Mesendoderm (in vitro differentiated cells): ENCODE measurements at regions not wholly inside any gene's neighbourhood (a gene's known extent, or its start where the extent isn't known, plus 50 kb on each side); places are given as distances from the start of the nearest gene placed in this dataset.

Experiments used
- DNase-seq: peaks from one replicate; pipeline ENCODE4 v3.0.0; 2013
- H2AK5ac ChIP-seq: 2 replicates; pipeline ENCODE4 v1.6.1; 2013; ENCODE audit warnings: low read length, inconsistent platforms
- H2BK120ac ChIP-seq: 2 replicates; pipeline ENCODE4 v1.6.1; 2013; ENCODE audit warnings: low read depth, mild to moderate bottlenecking, low read length, moderate library complexity, mixed read lengths
- H2BK15ac ChIP-seq: replicated peaks from 2 replicates; pipeline ENCODE4 v1.6.1; 2013; ENCODE audit warnings: low read depth, mild to moderate bottlenecking, moderate library complexity
- H2BK5ac ChIP-seq: 2 replicates; pipeline ENCODE4 v1.6.1; 2013; ENCODE audit warnings: low read length, inconsistent platforms
- H3K18ac ChIP-seq: 2 replicates; pipeline ENCODE4 v1.6.1; 2013; ENCODE audit warnings: mild to moderate bottlenecking, low read length, mixed read lengths
- H3K23ac ChIP-seq: one replicate; pipeline ENCODE4 v1.6.1; 2013; ENCODE audit warnings: low read length
- H3K27ac ChIP-seq: 2 replicates; pipeline ENCODE4 v1.5.1; 2013; ENCODE audit warnings: low read depth, mild to moderate bottlenecking, inconsistent platforms, low read length, moderate library complexity
- H3K27me3 ChIP-seq: 2 replicates; pipeline ENCODE4 v1.6.1; 2013; ENCODE audit warnings: low read length, control low read depth, mild to moderate bottlenecking, inconsistent platforms; ENCODE audit not compliant: insufficient read depth, poor library complexity
- H3K36me3 ChIP-seq: 2 replicates; pipeline ENCODE4 v1.6.1; 2013; ENCODE audit warnings: low read length, inconsistent platforms; ENCODE audit not compliant: control insufficient read depth, insufficient read depth
- H3K4ac ChIP-seq: one replicate; pipeline ENCODE4 v1.6.1; 2013; ENCODE audit warnings: low read depth, mild to moderate bottlenecking, low read length, moderate library complexity
- H3K4me1 ChIP-seq: 2 replicates; pipeline ENCODE4 v1.6.1; 2013; ENCODE audit warnings: low read depth, low read length, inconsistent platforms; ENCODE audit not compliant: control insufficient read depth
- H3K4me2 ChIP-seq: 2 replicates; pipeline ENCODE4 v1.6.1; 2013; ENCODE audit warnings: low read length
- H3K4me3 ChIP-seq: 2 replicates; pipeline ENCODE4 v1.5.1; 2013; ENCODE audit warnings: mild to moderate bottlenecking, low read length
- H3K56ac ChIP-seq: one replicate; pipeline ENCODE4 v1.6.1; 2013; ENCODE audit warnings: low read length
- H3K79me1 ChIP-seq: 2 replicates; pipeline ENCODE4 v1.6.1; 2013; ENCODE audit warnings: low read length, inconsistent platforms
- H3K79me2 ChIP-seq: 2 replicates; pipeline ENCODE4 v1.6.1; 2013; ENCODE audit warnings: mild to moderate bottlenecking, low read length; ENCODE audit not compliant: control insufficient read depth, insufficient read depth
- H3K9ac ChIP-seq: 2 replicates; pipeline ENCODE4 v1.6.1; 2013; ENCODE audit warnings: low read length, inconsistent platforms
- H4K5ac ChIP-seq: one replicate; pipeline ENCODE4 v1.6.1; 2013; ENCODE audit warnings: low read length
- H4K8ac ChIP-seq: one replicate; pipeline ENCODE4 v1.6.1; 2013; ENCODE audit warnings: low read depth, mild to moderate bottlenecking, control low read depth, low read length, moderate library complexity
- WGBS: extraction: QIAGEN DNeasy Blood & Tissue Kit; methylation state at CpG from one replicate; pipeline ENCODE4 v1.1.7; 2013; ENCODE audit warnings: low lambda C conversion rate, missing lambda C conversion rate; ENCODE audit not compliant: insufficient coverage; ENCODE audit errors: extremely low coverage; 5-methylcytosine and 5-hydroxymethylcytosine counted together

- Histone ChIP-seq H3K4me1 (no peaks in the 10 kb centered on the region), H3K79me2 (no peaks in the 10 kb centered on the region), H3K4ac (no peak overlapping the region), H3K18ac (no peak overlapping the region), H3K27ac (no peak overlapping the region), H2BK5ac (no peak overlapping the region), H2AK5ac (no peak overlapping the region), H3K4me3 (no peak overlapping the region), H3K79me1 (no peaks in the 10 kb centered on the region), H2BK120ac (no peak overlapping the region), H3K56ac (no peak overlapping the region), H3K4me2 (no peak overlapping the region), H3K36me3 (no peaks in the 10 kb centered on the region), H2BK15ac (no peak overlapping the region), H4K8ac (no peak overlapping the region), H3K23ac (no peak overlapping the region), H4K5ac (no peak overlapping the region), H3K27me3 (no peaks in the 10 kb centered on the region), H3K9ac (no peak overlapping the region)
- no peak for DNase-seq
- no CpG with 5 or more reads among the region's 3 CpGs for whole genome bisulfite sequencing
Measured at GRCh38 chr14:84064316-84065125, 1465.4 kb upstream of the FLRT2 start.

DNA sequence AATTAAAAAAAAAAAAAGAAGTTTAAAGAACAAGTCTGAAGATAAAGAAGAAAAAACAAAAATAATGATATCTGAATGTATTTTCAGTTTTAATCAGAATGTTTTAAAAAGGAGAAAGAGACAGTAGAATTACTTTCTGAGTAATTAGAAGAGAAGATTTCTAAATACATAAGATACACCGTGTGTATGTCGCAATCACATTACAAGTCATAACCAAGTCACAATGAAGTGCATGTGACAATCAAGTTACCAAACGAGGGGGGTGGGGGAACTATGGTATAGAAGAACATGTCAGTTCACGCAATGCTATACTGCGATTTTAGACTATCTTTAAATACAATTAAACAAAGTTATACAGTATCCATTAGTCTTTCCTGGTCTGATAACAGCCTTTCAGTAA is 1464.1 kb upstream of the FLRT2 start:
- Histone ChIP-seq H3K4me3 (no peak overlapping the region), H3K9ac (no peak overlapping the region)

GRCh38 chr14:84068288-84068687 is 1461.7 kb upstream of the FLRT2 start:
- Histone ChIP-seq H2BK15ac (no peak overlapping the region), H2AK5ac (no peak overlapping the region), H3K23ac (no peak overlapping the region), H3K79me1 (no peaks in the 10 kb centered on the region), H3K4me3 (no peak overlapping the region), H3K27me3 (no peaks in the 10 kb centered on the region), H3K4me1 (no peaks in the 10 kb centered on the region), H3K18ac (no peak overlapping the region), H4K8ac (no peak overlapping the region), H3K27ac (no peak overlapping the region), H2BK5ac (no peak overlapping the region), H3K4ac (no peak overlapping the region), H3K56ac (no peak overlapping the region), H2BK120ac (no peak overlapping the region), H3K9ac (no peak overlapping the region), H4K5ac (no peak overlapping the region), H3K79me2 (no peaks in the 10 kb centered on the region), H3K36me3 (no peaks in the 10 kb centered on the region), H3K4me2 (no peak overlapping the region)
- no CpG with 5 or more reads among the region's 2 CpGs for WGBS
- DNase-seq = no peak

More for the DNA sequence above, 1464.1 kb upstream of the FLRT2 start:
- Histone ChIP-seq H3K4me2 (no peak overlapping the region), H3K36me3 (no peaks in the 10 kb centered on the region), H3K27ac (no peak overlapping the region), H3K4me1 (no peaks in the 10 kb centered on the region), H4K5ac (no peak overlapping the region), H2BK15ac (no peak overlapping the region), H2AK5ac (no peak overlapping the region), H3K79me2 (no peaks in the 10 kb centered on the region), H3K23ac (no peak overlapping the region), H3K18ac (no peak overlapping the region), H2BK120ac (no peak overlapping the region), H3K79me1 (no peaks in the 10 kb centered on the region), H2BK5ac (no peak overlapping the region), H3K4ac (no peak overlapping the region), H3K27me3 (no peaks in the 10 kb centered on the region), H3K56ac (no peak overlapping the region), H4K8ac (no peak overlapping the region)
- no peak for DNase-seq
- no CpG with 5 or more reads among the region's 5 CpGs for WGBS

- Histone ChIP-seq H2BK120ac (no peak overlapping the region), H3K4ac (no peak overlapping the region), H3K4me2 (no peak overlapping the region), H3K36me3 (no peaks in the 10 kb centered on the region), H3K79me1 (no peaks in the 10 kb centered on the region), H4K8ac (no peak overlapping the region), H3K23ac (no peak overlapping the region), H3K4me3 (no peak overlapping the region), H3K18ac (no peak overlapping the region), H3K27ac (no peak overlapping the region), H2AK5ac (no peak overlapping the region), H3K79me2 (no peaks in the 10 kb centered on the region), H3K4me1 (no peaks in the 10 kb centered on the region), H2BK15ac (no peak overlapping the region), H3K9ac (no peak overlapping the region), H3K56ac (no peak overlapping the region), H3K27me3 (no peaks in the 10 kb centered on the region), H4K5ac (no peak overlapping the region), H2BK5ac (no peak overlapping the region)
- no CpG with 5 or more reads among the region's 1 CpG for WGBS
- no peak for DNase-seq
Measured at GRCh38 chr14:84071061-84071460, 1458.9 kb upstream of the FLRT2 start.

GRCh38 chr14:84074626-84075025 is 1455.3 kb upstream of the FLRT2 start:
- H2AK5ac ChIP-seq = no peak overlapping the region

GRCh38 chr14:84080944-84081343 is 1449.0 kb upstream of the FLRT2 start:
- no peak overlapping the region for H3K18ac ChIP-seq
- H3K9ac ChIP-seq = no peak overlapping the region
- H4K8ac ChIP-seq = no peak overlapping the region
- no peak overlapping the region for H2AK5ac ChIP-seq
- no peak overlapping the region for H3K27ac ChIP-seq
- no CpG with 5 or more reads among the region's 1 CpG for WGBS
- no peak overlapping the region for H3K4me3 ChIP-seq
- no peak overlapping the region for H2BK120ac ChIP-seq
- no peak overlapping the region for H2BK15ac ChIP-seq
- H3K4me2 ChIP-seq = no peak overlapping the region
- H3K27me3 ChIP-seq = no peaks in the 10 kb centered on the region
- no peak overlapping the region for H3K23ac ChIP-seq
- no peak overlapping the region for H3K56ac ChIP-seq
- H3K79me2 ChIP-seq = no peaks in the 10 kb centered on the region
- no peak overlapping the region for H2BK5ac ChIP-seq
- no peaks in the 10 kb centered on the region for H3K36me3 ChIP-seq
- H3K4me1 ChIP-seq = no peaks in the 10 kb centered on the region
- no peak for DNase-seq
- no peak overlapping the region for H4K5ac ChIP-seq
- H3K4ac ChIP-seq = no peak overlapping the region
- no peaks in the 10 kb centered on the region for H3K79me1 ChIP-seq

More at GRCh38 chr14:84074626-84075025, 1455.3 kb upstream of the FLRT2 start:
- Histone ChIP-seq H3K18ac (no peak overlapping the region), H3K4me2 (no peak overlapping the region), H3K4ac (no peak overlapping the region), H4K8ac (no peak overlapping the region), H3K4me1 (no peaks in the 10 kb centered on the region), H3K9ac (no peak overlapping the region), H3K4me3 (no peak overlapping the region), H3K79me2 (no peaks in the 10 kb centered on the region), H3K36me3 (no peaks in the 10 kb centered on the region), H3K79me1 (no peaks in the 10 kb centered on the region), H3K23ac (no peak overlapping the region), H4K5ac (no peak overlapping the region), H2BK15ac (no peak overlapping the region), H2BK5ac (no peak overlapping the region), H3K56ac (no peak overlapping the region), H3K27me3 (no peaks in the 10 kb centered on the region), H3K27ac (no peak overlapping the region), H2BK120ac (no peak overlapping the region)
- no peak for DNase-seq
- WGBS = no CpG with 5 or more reads among the region's 2 CpGs
